Left lung (tissue), 4 donors: ENCODE measurements at regions not wholly inside any gene's neighbourhood (a gene's known extent, or its start where the extent isn't known, plus 50 kb on each side); places are given as distances from the start of the nearest gene placed in this dataset.
A peak's percentile ranks its signal among the peaks of the same experiment; 100 is the strongest.

Source experiments
- ATAC-seq: fragments of 200-7000 bp; cut with Tn5 transposase; one replicate; pipeline ENCODE4 v1.9.1; 2020; ENCODE audit warnings: moderate library complexity
- DNase-seq, 4 donors: peaks; one replicate each; pipeline ENCODE4 v3.0.0-alpha.2; 2013 to 2020
- H3K27ac ChIP-seq, 2 donors: fragments of 200-600 bp; sonication (generic) in 1 of 2; one replicate each; pipeline versions ENCODE4 v1.5.0 to v1.8.0; 2020 to 2021
- H3K27me3 ChIP-seq, 2 donors: fragments of 200-600 bp; sonication (generic) in 1 of 2; one replicate each; pipeline versions ENCODE4 v1.5.0 to v1.8.0; 2020 to 2021
- H3K36me3 ChIP-seq, 2 donors: fragments of 200-600 bp; sonication (generic) in 1 of 2; one replicate each; pipeline versions ENCODE4 v1.5.0 to v1.8.0; 2020 to 2021
- H3K4me1 ChIP-seq, 2 donors: fragments of 200-600 bp; one replicate each; pipeline ENCODE4 v1.8.0; 2021
- H3K4me3 ChIP-seq, 2 donors: fragments of 200-600 bp; sonication (generic) in 1 of 2; one replicate each; pipeline versions ENCODE4 v1.5.0 to v1.8.0; 2020 to 2021; ENCODE audit warnings: mild to moderate bottlenecking in 1 of 2
- H3K9me3 ChIP-seq, 2 donors: fragments of 200-600 bp; sonication (generic) in 1 of 2; one replicate each; pipeline versions ENCODE4 v1.5.0 to v1.8.0; 2020 to 2021
- intact Hi-C, 2 donors: fragments of 100-400 bp; cut with DNase I; formaldehyde crosslinking; loops; one replicate each; pipeline versions ENCODE4 v1.11.2 to v1.14.2; 2022
- TF ChIP-seq, protein P1 (sequence below), 2 donors: fragments of 200-600 bp; sonication (generic) in 1 of 2; IDR thresholded peaks; one replicate each; pipeline versions ENCODE4 v1.5.0 to v1.8.0; 2021; ENCODE audit warnings: antibody characterized with exemption in 2 of 2
- donor health status: DM: no; HTN: yes; CAD: no.
- donor health status: DM: no; HTN: no; CAD: no.

DNA sequence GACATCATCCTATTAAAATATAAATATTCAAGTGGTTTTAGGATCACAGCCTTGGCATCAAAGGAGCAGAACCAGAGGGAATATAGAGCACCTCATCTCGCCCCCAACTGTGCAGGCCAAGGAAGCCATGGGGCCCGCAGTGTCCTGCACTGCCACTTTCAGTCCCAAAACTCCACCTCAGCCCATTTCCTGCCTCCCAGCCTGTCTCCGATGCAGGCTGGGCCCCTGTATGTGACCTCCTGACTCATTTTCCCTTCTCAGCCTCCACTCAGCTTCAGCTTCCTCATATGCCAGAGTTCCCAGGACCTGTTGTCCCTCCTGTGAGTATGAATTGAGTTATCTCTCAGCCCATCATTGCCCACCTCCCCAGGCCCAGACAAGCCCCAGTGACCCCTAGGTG is 72.9 kb upstream of the GLI2 start:
- Histone ChIP-seq H3K4me3 (no peak overlapping the region), H3K4me1 (no peaks in the 10 kb centered on the region), H3K9me3 (peaks cover 0 to 26% of the 10 kb centered on the region in 2 donors), H3K36me3 (no peaks in the 10 kb centered on the region), H3K27me3 (peaks cover 0 to 16% of the 10 kb centered on the region in 2 donors), H3K27ac (no peak overlapping the region)
- DNase-seq (no peak), ATAC-seq (no peak)
- intact Hi-C loops, result no loop called here
- TF ChIP-seq, protein P1, sequence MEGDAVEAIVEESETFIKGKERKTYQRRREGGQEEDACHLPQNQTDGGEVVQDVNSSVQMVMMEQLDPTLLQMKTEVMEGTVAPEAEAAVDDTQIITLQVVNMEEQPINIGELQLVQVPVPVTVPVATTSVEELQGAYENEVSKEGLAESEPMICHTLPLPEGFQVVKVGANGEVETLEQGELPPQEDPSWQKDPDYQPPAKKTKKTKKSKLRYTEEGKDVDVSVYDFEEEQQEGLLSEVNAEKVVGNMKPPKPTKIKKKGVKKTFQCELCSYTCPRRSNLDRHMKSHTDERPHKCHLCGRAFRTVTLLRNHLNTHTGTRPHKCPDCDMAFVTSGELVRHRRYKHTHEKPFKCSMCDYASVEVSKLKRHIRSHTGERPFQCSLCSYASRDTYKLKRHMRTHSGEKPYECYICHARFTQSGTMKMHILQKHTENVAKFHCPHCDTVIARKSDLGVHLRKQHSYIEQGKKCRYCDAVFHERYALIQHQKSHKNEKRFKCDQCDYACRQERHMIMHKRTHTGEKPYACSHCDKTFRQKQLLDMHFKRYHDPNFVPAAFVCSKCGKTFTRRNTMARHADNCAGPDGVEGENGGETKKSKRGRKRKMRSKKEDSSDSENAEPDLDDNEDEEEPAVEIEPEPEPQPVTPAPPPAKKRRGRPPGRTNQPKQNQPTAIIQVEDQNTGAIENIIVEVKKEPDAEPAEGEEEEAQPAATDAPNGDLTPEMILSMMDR (IDR thresholded peaks at IDR 0.05), result no peak

DNA sequence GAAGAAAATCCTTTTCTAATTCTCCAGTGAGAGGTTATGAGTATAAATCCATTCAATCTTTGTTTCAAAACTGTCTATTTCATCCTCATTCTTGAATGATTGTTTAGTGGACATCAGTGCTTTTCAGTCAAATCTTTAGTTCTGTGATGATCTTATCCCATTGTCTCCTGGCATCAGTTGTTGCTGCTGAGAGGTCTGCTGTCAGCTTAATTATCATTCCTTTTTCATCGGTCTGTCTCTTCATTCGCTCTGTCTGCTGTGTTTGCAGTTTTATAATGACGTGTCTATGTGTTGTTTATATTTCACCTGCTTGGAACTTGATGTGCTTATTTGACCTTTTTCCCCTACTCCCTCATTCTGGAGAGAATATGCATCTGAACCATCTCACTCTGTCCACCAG is 69.2 kb upstream of the GLI2 start:
- H3K36me3 ChIP-seq, result no peaks in the 10 kb centered on the region
- peaks cover 10 to 11% of the 10 kb centered on the region in 2 donors for H3K4me1 ChIP-seq
- ATAC-seq (no peak), DNase-seq (no peak)
- H3K27ac ChIP-seq, result no peak overlapping the region
- TF ChIP-seq, protein P1 (IDR thresholded peaks at IDR 0.05), result no peak
- intact Hi-C loops, result no loop called here
- no peak overlapping the region for H3K4me3 ChIP-seq
- peaks cover 0 to 26% of the 10 kb centered on the region in 2 donors for H3K9me3 ChIP-seq
- peaks cover 0 to 37% of the 10 kb centered on the region in 2 donors for H3K27me3 ChIP-seq

DNA sequence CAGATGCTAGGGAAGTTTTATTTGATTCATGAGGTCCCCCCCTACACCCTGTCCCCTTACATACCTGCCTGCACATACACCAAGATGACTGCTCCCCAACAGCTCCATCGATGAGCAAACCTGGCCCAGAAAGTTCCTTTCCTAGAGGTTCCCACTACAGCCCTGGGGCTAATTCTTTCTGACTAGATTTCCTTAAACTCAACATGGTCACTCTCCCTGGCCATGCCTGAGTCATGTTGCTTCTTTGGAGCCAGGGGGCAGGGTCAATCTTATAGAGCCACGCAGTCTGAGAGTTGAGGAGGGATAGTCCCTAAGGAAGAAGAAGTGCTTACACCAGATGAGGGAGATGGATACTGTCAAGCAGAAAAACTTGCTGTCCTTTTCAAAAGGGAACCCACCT is 67.7 kb upstream of the GLI2 start:
- ATAC-seq (no peak), DNase-seq (no peak)
- Histone ChIP-seq H3K27me3 (peaks cover 0 to 40% of the 10 kb centered on the region in 2 donors), H3K36me3 (no peaks in the 10 kb centered on the region), H3K4me3 (no peak overlapping the region), H3K4me1 (peaks cover 10 to 11% of the 10 kb centered on the region in 2 donors), H3K9me3 (peaks cover 0 to 26% of the 10 kb centered on the region in 2 donors), H3K27ac (no peak overlapping the region)
- intact Hi-C loops, result no loop called here
- TF ChIP-seq, protein P1 (IDR thresholded peaks at IDR 0.05), result no peak

DNA sequence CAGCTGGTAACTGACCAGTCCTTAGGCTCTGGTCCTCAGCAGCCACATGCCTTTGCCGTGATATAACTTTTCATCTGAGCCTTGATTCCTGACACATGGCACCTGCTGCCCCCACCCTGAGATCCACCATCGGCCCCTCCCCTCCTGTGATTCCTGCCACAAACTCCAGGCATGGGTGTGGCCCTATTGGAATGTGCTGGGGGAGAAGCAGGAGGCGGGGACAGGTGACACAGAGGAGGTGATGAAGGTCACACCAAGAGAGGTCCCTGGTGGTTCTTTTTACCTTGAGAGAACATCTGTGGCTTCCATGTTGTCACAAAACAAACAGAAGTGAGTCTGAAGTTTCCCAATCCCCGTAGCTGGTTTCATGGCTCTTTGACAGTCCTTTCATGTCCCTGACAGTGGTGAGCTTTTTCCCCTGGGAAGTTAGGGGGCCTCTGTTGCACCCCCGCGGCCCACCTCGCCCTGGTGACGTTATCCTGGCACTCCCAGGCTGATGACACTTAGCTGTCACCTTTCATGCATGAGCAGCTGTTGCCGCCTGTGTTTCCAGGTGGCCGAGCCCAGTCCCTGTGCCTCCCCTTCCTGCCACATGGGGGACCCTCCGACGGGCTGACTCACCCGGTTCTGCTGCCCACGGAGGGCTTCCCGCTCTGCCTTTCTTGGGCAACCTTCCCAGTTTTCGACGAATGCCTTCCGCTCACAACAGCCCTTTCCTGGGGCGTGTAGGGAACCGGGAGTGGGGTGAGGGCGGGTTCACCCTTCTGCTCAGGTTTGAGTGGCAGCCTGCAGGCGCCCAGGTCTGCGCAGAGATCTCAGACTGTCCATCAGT is 66.3 kb upstream of the GLI2 start:
- intact Hi-C loops, result no loop called here
- DNase-seq, result peak in 2 of 4 donors; percentile 66 to 75

DNA sequence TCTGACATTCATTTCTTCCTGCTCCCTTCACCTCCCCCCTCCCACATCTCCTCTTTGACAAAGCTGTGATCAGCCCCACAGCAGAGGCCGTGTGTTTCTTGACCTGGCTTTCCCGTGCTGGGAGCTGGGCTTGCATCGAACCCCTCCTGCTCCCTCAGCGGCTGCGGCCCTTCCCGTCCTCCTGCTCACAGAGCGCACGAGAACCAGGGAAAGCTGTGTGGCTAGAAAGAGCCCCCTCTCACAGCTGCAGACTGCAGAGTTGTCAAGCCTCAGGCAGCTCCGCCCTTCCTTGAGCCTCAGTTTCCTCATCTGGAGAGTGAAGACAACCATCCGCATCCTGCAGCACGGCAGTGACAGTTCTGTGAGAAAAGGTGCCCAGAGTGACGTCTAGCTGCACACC is 65.7 kb upstream of the GLI2 start:
- intact Hi-C loops, result no loop called here
- Histone ChIP-seq H3K9me3 (peaks cover 0 to 19% of the 10 kb centered on the region in 2 donors), H3K27ac (peak overlapping the region in 1 of 2 donors; percentile 4), H3K4me3 (no peak overlapping the region), H3K4me1 (peaks cover 10 to 11% of the 10 kb centered on the region in 2 donors), H3K27me3 (peaks cover 0 to 57% of the 10 kb centered on the region in 2 donors), H3K36me3 (no peaks in the 10 kb centered on the region)
- TF ChIP-seq, protein P1 (IDR thresholded peaks at IDR 0.05), result no peak
- ATAC-seq (no peak), DNase-seq (no peak)

More for the DNA sequence above, 66.3 kb upstream of the GLI2 start:
- Histone ChIP-seq H3K4me3 (no peak overlapping the region), H3K9me3 (peaks cover 0 to 25% of the 10 kb centered on the region in 2 donors), H3K36me3 (no peaks in the 10 kb centered on the region), H3K27me3 (peaks cover 0 to 50% of the 10 kb centered on the region in 2 donors), H3K27ac (peak overlapping the region in 1 of 2 donors; percentile 4), H3K4me1 (peaks cover 10 to 11% of the 10 kb centered on the region in 2 donors)
- ATAC-seq, result peak; percentile 78
- TF ChIP-seq, protein P1 (IDR thresholded peaks at IDR 0.05), result no peak
